H1 (cell line): ENCODE measurements at regions not wholly inside any gene's neighbourhood (a gene's known extent, or its start where the extent isn't known, plus 50 kb on each side); places are given as distances from the start of the nearest gene placed in this dataset.

Experiments
- CTCF ChIA-PET: fragments of 300-600 bp; sonication (Branson Sonifier 250); formaldehyde crosslinking; loops from one replicate; lab custom pipeline; 2021; ENCODE audit not compliant: partially characterized antibody; lab: Charles Lee
- POLR2A ChIA-PET: fragments of 300-600 bp; sonication (Branson Sonifier 250); formaldehyde crosslinking; loops from one replicate; lab custom pipeline; 2021; ENCODE audit warnings: inconsistent platforms; ENCODE audit not compliant: partially characterized antibody; lab: Charles Lee
- DNase-seq, 2 experiments: peaks; one replicate each; pipeline versions ENCODE4 v3.0.0 to v3.0.0-alpha.2; 2010 to 2022; ENCODE audit warnings: low spot score in 2 of 2, low read depth in 1 of 2, mixed read lengths in 1 of 2
- FAIRE-seq: peaks from 2 replicates; lab custom pipeline; 2011; peaks lifted over from hg19 to GRCh38; lab: Jason Lieb, UNC
- H2AFZ ChIP-seq: 2 replicates; pipeline ENCODE4 v1.8.1; 2012; ENCODE audit warnings: low read length, inconsistent platforms
- H2AK5ac ChIP-seq: 2 replicates; pipeline ENCODE4 v1.6.1; 2013; ENCODE audit warnings: low read depth, low read length
- H2BK120ac ChIP-seq: replicated peaks from 2 replicates; pipeline ENCODE3; 2013; ENCODE audit warnings: low read depth, low read length, inconsistent platforms
- H2BK12ac ChIP-seq: 2 replicates; pipeline ENCODE4 v1.6.1; 2013; ENCODE audit warnings: low read depth, low read length
- H2BK15ac ChIP-seq: 2 replicates; pipeline ENCODE4 v1.6.1; 2013; ENCODE audit warnings: low read length
- H2BK20ac ChIP-seq: 2 replicates; pipeline ENCODE4 v1.6.1; 2013; ENCODE audit warnings: low read length
- H2BK5ac ChIP-seq: 2 replicates; pipeline ENCODE4 v1.6.1; 2013; ENCODE audit warnings: low read depth, low read length
- H3K14ac ChIP-seq: 2 replicates; pipeline ENCODE4 v1.6.1; 2013; ENCODE audit warnings: inconsistent platforms; ENCODE audit not compliant: insufficient read length
- H3K18ac ChIP-seq: 2 replicates; pipeline ENCODE4 v1.6.1; 2013; ENCODE audit warnings: low read length; ENCODE audit errors: extremely low read depth
- H3K23ac ChIP-seq: 2 replicates; pipeline ENCODE4 v1.6.1; 2013; ENCODE audit warnings: inconsistent platforms; ENCODE audit not compliant: insufficient read length
- H3K23me2 ChIP-seq: 2 replicates; pipeline ENCODE4 v1.6.1; 2013; ENCODE audit warnings: low read depth, low read length
- H3K27ac ChIP-seq: 2 replicates; pipeline ENCODE4 v1.6.1; 2011; ENCODE audit warnings: low read depth, low read length, inconsistent platforms
- H3K27me3 ChIP-seq, 4 experiments: replicated peaks in 1 of 4; 1 replicate in 1 of 4; 2 replicates in 3 of 4; pipeline versions ENCODE4 v1.6.1 to v1.8.1; 2011 to 2013; ENCODE audit warnings: low read length in 3 of 4, mild to moderate bottlenecking in 3 of 4, inconsistent platforms in 2 of 4, mixed read lengths in 2 of 4, moderate library complexity in 1 of 4; ENCODE audit not compliant: control insufficient read depth in 3 of 4, insufficient read depth in 3 of 4; ENCODE audit errors: extremely low read depth in 1 of 4
- H3K36me3 ChIP-seq, 4 experiments: 2 replicates each; pipeline versions ENCODE4 v1.6.1 to v1.8.1; 2011 to 2013; ENCODE audit warnings: mild to moderate bottlenecking in 4 of 4, low read length in 3 of 4, moderate library complexity in 2 of 4, control low read depth in 1 of 4, inconsistent platforms in 1 of 4; ENCODE audit not compliant: insufficient read depth in 4 of 4, control insufficient read depth in 2 of 4
- H3K4ac ChIP-seq: replicated peaks from 2 replicates; pipeline ENCODE3; 2013; ENCODE audit warnings: low read length, low read depth, mixed read lengths, inconsistent platforms; ENCODE audit not compliant: insufficient read length
- H3K4me1 ChIP-seq, 4 experiments: replicated peaks in 1 of 4; 1 replicate in 1 of 4; 2 replicates in 3 of 4; pipeline versions ENCODE4 v1.6.1 to v1.8.1; 2011 to 2013; ENCODE audit warnings: low read length in 3 of 4, inconsistent platforms in 2 of 4, mixed read lengths in 1 of 4; ENCODE audit not compliant: insufficient read depth in 4 of 4, control insufficient read depth in 3 of 4
- H3K4me2 ChIP-seq, 2 experiments: 2 replicates each; pipeline versions ENCODE4 v1.6.1 to v1.8.1; 2011 to 2013; ENCODE audit warnings: low read depth in 2 of 2, low read length in 2 of 2, control low read depth in 1 of 2, inconsistent platforms in 1 of 2, mild to moderate bottlenecking in 1 of 2; ENCODE audit not compliant: insufficient read depth in 1 of 2
- H3K4me3 ChIP-seq, 4 experiments: fragments of 200-600, 300-600 bp in 1 of 4; sonication (generic), shearing (Covaris generic), sonication (Bioruptor Twin) in 1 of 4; 2 replicates each; pipeline versions ENCODE4 v1.5.1 to v1.8.1; 2011 to 2016; ENCODE audit warnings: low read length in 4 of 4, low read depth in 3 of 4, control low read depth in 2 of 4, inconsistent platforms in 2 of 4, mild to moderate bottlenecking in 2 of 4, mixed read lengths in 1 of 4, moderate library complexity in 1 of 4; ENCODE audit not compliant: insufficient read depth in 2 of 4; ENCODE audit errors: extremely low read depth in 1 of 4
- H3K56ac ChIP-seq: replicated peaks from 2 replicates; pipeline ENCODE3; 2013; ENCODE audit warnings: low read depth, mild to moderate bottlenecking, mixed read lengths, low read length, inconsistent platforms; ENCODE audit not compliant: insufficient read length
- H3K79me1 ChIP-seq: 2 replicates; pipeline ENCODE4 v1.6.1; 2013; ENCODE audit warnings: low read depth, low read length, control low read depth
- H3K79me2 ChIP-seq, 2 experiments: 2 replicates each; pipeline versions ENCODE4 v1.6.1 to v1.8.1; 2012 to 2013; ENCODE audit warnings: low read length in 2 of 2, mild to moderate bottlenecking in 2 of 2, inconsistent platforms in 1 of 2; ENCODE audit not compliant: insufficient read depth in 2 of 2, control insufficient read depth in 1 of 2
- H3K9ac ChIP-seq, 4 experiments: replicated peaks in 1 of 4; 1 replicate in 1 of 4; 2 replicates in 3 of 4; pipeline versions ENCODE4 v1.6.1 to v1.8.1; 2011 to 2013; ENCODE audit warnings: low read depth in 3 of 4, low read length in 3 of 4, control low read depth in 2 of 4, mild to moderate bottlenecking in 2 of 4, moderate library complexity in 2 of 4, inconsistent platforms in 1 of 4; ENCODE audit errors: extremely low read depth in 1 of 4
- H3K9me3 ChIP-seq, 2 experiments: 2 replicates each; pipeline versions ENCODE4 v1.6.1 to v1.8.1; 2012 to 2013; ENCODE audit warnings: mild to moderate bottlenecking in 2 of 2, moderate library complexity in 2 of 2, control low read depth in 1 of 2, inconsistent platforms in 1 of 2, low read depth in 1 of 2, low read length in 1 of 2, mixed read lengths in 1 of 2; ENCODE audit not compliant: insufficient read depth in 2 of 2
- H4K20me1 ChIP-seq, 2 experiments: replicated peaks in 1 of 2; 2 replicates each; pipeline versions ENCODE3 to v1.8.1; 2011 to 2013; ENCODE audit warnings: inconsistent platforms in 2 of 2, low read length in 2 of 2, mild to moderate bottlenecking in 1 of 2; ENCODE audit not compliant: insufficient read depth in 2 of 2, control insufficient read depth in 1 of 2
- H4K5ac ChIP-seq: 2 replicates; pipeline ENCODE4 v1.6.1; 2013; ENCODE audit warnings: low read length, low read depth, mixed read lengths, inconsistent platforms; ENCODE audit not compliant: insufficient read length
- H4K8ac ChIP-seq: 2 replicates; pipeline ENCODE4 v1.8.0; 2013; ENCODE audit warnings: mild to moderate bottlenecking, moderate library complexity, low read length, inconsistent platforms; ENCODE audit not compliant: insufficient read depth; ENCODE audit errors: extremely low read depth
- H4K91ac ChIP-seq: replicated peaks from 2 replicates; pipeline ENCODE3; 2013; ENCODE audit warnings: low read length, mixed read lengths, inconsistent platforms; ENCODE audit not compliant: insufficient read length
- EZH2 ChIP-seq: fragments of 200-600 bp; sonication (generic); IDR thresholded peaks from 2 replicates; pipeline ENCODE4 v1.7.1; 2012; ENCODE audit warnings: low read depth, mild to moderate bottlenecking, moderate library complexity, low read length, inconsistent platforms; ENCODE audit not compliant: severe bottlenecking
- NANOG ChIP-seq: IDR thresholded peaks from 2 replicates; pipeline ENCODE4 v1.6.1; 2011; ENCODE audit warnings: low read length, low read depth, mild to moderate bottlenecking, inconsistent platforms; ENCODE audit not compliant: insufficient read depth, poor library complexity, severe bottlenecking
- WGBS, 2 experiments: shearing (Covaris generic) in 1 of 2; methylation state at CpG; one replicate each; pipeline versions ENCODE4 v1.1.6 to v1.1.7; 2013 to 2015; ENCODE audit warnings: low lambda C conversion rate in 2 of 2, mixed read lengths in 2 of 2, inconsistent platforms in 1 of 2, low coverage in 1 of 2, missing lambda C conversion rate in 1 of 2; ENCODE audit not compliant: insufficient replicate concordance in 2 of 2, insufficient coverage in 1 of 2, insufficient read length in 1 of 2; ENCODE audit errors: extremely low coverage in 1 of 2, missing lambda C conversion rate in 1 of 2; 5-methylcytosine and 5-hydroxymethylcytosine counted together
- TF ChIP-seq, protein P1 (sequence below): IDR thresholded peaks from 2 replicates; pipeline ENCODE4 v1.6.1; 2012; ENCODE audit warnings: inconsistent platforms

DNA sequence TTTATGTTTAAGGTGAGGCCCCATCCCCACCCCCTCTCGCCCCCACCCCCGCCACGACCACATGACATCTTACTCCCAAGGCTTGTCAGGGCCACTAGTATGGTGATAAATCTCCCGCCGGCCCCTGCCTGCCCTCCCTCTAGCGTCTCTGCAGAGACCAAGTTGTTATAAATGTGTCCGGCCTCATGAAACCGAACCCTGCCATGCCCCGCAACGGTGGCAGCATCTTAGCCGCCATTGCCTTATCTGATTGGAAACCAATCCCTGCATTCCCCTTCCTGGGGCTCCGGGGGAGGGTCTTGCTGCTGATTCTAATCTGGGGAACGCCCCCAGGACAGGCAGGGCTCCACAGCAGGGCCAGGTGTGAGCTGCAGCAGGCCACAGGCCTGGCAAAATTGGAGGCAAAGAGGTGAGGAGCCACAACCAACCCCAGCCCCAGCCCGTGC, 352.4 kb downstream of the C16orf95 start:
- Histone ChIP-seq H4K8ac (no peak overlapping the region), H2BK120ac (no peak overlapping the region), H3K4me1 (peaks cover 0 to 2% (median 0%) of the 10 kb centered on the region in 4 experiments; a peak in 1 of 7 replicates), H4K20me1 (no peaks in the 10 kb centered on the region), H3K23ac (no peak overlapping the region), H3K27me3 (no peaks in the 10 kb centered on the region; a peak in 1 of 7 replicates), H3K18ac (no peak overlapping the region), H3K23me2 (no peaks in the 10 kb centered on the region), H3K27ac (no peak overlapping the region), H2AK5ac (no peak overlapping the region), H3K4me2 (no peak overlapping the region), H4K91ac (no peak overlapping the region), H2BK15ac (no peak overlapping the region), H3K56ac (no peak overlapping the region), H2BK20ac (no peak overlapping the region), H3K14ac (no peak overlapping the region), H3K36me3 (no peaks in the 10 kb centered on the region), H3K4ac (no peak overlapping the region), H3K79me2 (no peaks in the 10 kb centered on the region), H2AFZ (no peak overlapping the region), H3K9me3 (no peaks in the 10 kb centered on the region), H2BK5ac (no peak overlapping the region), H3K79me1 (no peaks in the 10 kb centered on the region), H4K5ac (no peak overlapping the region), H3K4me3 (no peak overlapping the region), H2BK12ac (no peak overlapping the region), H3K9ac (no peak overlapping the region)
- 83% methylated on average over 13 of the region's 14 CpGs; no CpG with 5 or more reads in 1 of the 2 experiments for WGBS, 2 experiments
- DNase-seq, result no peak
- ChIA-PET CTCF (interaction anchor here (1.2 kb wide), 2 partner anchors 24 to 83 kb away, joined by 3 read pairs; no protein-coding TSS in a partner anchor), POLR2A (no interaction called here)
- FAIRE-seq, result no peak
- TF ChIP-seq NANOG (no peak), EZH2 (no peak)
- TF ChIP-seq, protein P1, sequence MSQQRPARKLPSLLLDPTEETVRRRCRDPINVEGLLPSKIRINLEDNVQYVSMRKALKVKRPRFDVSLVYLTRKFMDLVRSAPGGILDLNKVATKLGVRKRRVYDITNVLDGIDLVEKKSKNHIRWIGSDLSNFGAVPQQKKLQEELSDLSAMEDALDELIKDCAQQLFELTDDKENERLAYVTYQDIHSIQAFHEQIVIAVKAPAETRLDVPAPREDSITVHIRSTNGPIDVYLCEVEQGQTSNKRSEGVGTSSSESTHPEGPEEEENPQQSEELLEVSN, result peak; percentile 23; the same call in 1 of the 2 replicates
